ENCODE measurements at regions not wholly inside any gene's neighbourhood (a gene's known extent, or its start where the extent isn't known, plus 50 kb on each side); places are given as distances from the start of the nearest gene placed in this dataset.
"Not testable (repeated sequence)": the region's sequence is repeated elsewhere in the genome, so short reads cannot be mapped to it uniquely, and the experiment has no call there.

- TF ChIP-seq CTCF (IDR thresholded peaks at IDR 0.05; ENCODE audit: unreplicated experiment), result no peak
- H3K4me3 Mint-ChIP-seq (ENCODE audit: unreplicated experiment), result no peak overlapping the region
- H3K27me3 Mint-ChIP-seq (ENCODE audit: unreplicated experiment), result no peaks in the 10 kb centered on the region
- H3K4me1 Mint-ChIP-seq (ENCODE audit: unreplicated experiment), result no peaks in the 10 kb centered on the region
- no peaks in the 10 kb centered on the region for H3K9me3 Mint-ChIP-seq (ENCODE audit: unreplicated experiment)
- no peak for DNase-seq (ENCODE audit: low spot score)
- H3K27ac Mint-ChIP-seq (ENCODE audit: unreplicated experiment), result no peak overlapping the region
- no peaks in the 10 kb centered on the region for H3K36me3 Mint-ChIP-seq (ENCODE audit: low read depth, unreplicated experiment)
These were observed 161.4 kb upstream of the NANOGP8 start for GRCh38 chr15:35246451-35246850.

GRCh38 chr15:35245681-35246080 lies 160.6 kb upstream of the NANOGP8 start:
- H3K36me3 Mint-ChIP-seq (ENCODE audit: low read depth, unreplicated experiment); H3K4me1 Mint-ChIP-seq (ENCODE audit: unreplicated experiment); DNase-seq (ENCODE audit: low spot score); H3K9me3 Mint-ChIP-seq (ENCODE audit: unreplicated experiment); H3K4me3 Mint-ChIP-seq (ENCODE audit: unreplicated experiment); H3K27ac Mint-ChIP-seq (ENCODE audit: unreplicated experiment); H3K27me3 Mint-ChIP-seq (ENCODE audit: unreplicated experiment): not testable (repeated sequence)

- H3K9me3 Mint-ChIP-seq (ENCODE audit: unreplicated experiment), result no peaks in the 10 kb centered on the region
- no peaks in the 10 kb centered on the region for H3K4me1 Mint-ChIP-seq (ENCODE audit: unreplicated experiment)
These were observed 159.1 kb upstream of the NANOGP8 start for GRCh38 chr15:35244227-35244626.

GRCh38 chr15:35243758-35244157 lies 158.7 kb upstream of the NANOGP8 start:
- Mint-ChIP-seq H3K4me1 (ENCODE audit: unreplicated experiment) (no peaks in the 10 kb centered on the region), H3K9me3 (ENCODE audit: unreplicated experiment) (no peaks in the 10 kb centered on the region), H3K27ac (ENCODE audit: unreplicated experiment) (no peak overlapping the region)

More at GRCh38 chr15:35244227-35244626, 159.1 kb upstream of the NANOGP8 start:
- Mint-ChIP-seq H3K4me3 (ENCODE audit: unreplicated experiment) (no peak overlapping the region), H3K27me3 (ENCODE audit: unreplicated experiment) (no peaks in the 10 kb centered on the region), H3K36me3 (ENCODE audit: low read depth, unreplicated experiment) (no peaks in the 10 kb centered on the region), H3K27ac (ENCODE audit: unreplicated experiment) (no peak overlapping the region)
- TF ChIP-seq CTCF (IDR thresholded peaks at IDR 0.05; ENCODE audit: unreplicated experiment), result no peak
- no peak for DNase-seq (ENCODE audit: low spot score)

GRCh38 chr15:35239693-35240092 lies 154.6 kb upstream of the NANOGP8 start:
- not testable (repeated sequence) for DNase-seq (ENCODE audit: low spot score); H3K9me3 Mint-ChIP-seq (ENCODE audit: unreplicated experiment); H3K27me3 Mint-ChIP-seq (ENCODE audit: unreplicated experiment); H3K27ac Mint-ChIP-seq (ENCODE audit: unreplicated experiment); H3K4me1 Mint-ChIP-seq (ENCODE audit: unreplicated experiment); H3K4me3 Mint-ChIP-seq (ENCODE audit: unreplicated experiment); H3K36me3 Mint-ChIP-seq (ENCODE audit: low read depth, unreplicated experiment)

More at GRCh38 chr15:35243758-35244157, 158.7 kb upstream of the NANOGP8 start:
- Mint-ChIP-seq H3K27me3 (ENCODE audit: unreplicated experiment) (peaks cover 3% of the 10 kb centered on the region), H3K36me3 (ENCODE audit: low read depth, unreplicated experiment) (no peaks in the 10 kb centered on the region), H3K4me3 (ENCODE audit: unreplicated experiment) (no peak overlapping the region)
- no peak for DNase-seq (ENCODE audit: low spot score)
- no peak for TF ChIP-seq CTCF (IDR thresholded peaks at IDR 0.05; ENCODE audit: unreplicated experiment)

- H3K27me3 Mint-ChIP-seq (ENCODE audit: unreplicated experiment); H3K4me3 Mint-ChIP-seq (ENCODE audit: unreplicated experiment); H3K9me3 Mint-ChIP-seq (ENCODE audit: unreplicated experiment); H3K4me1 Mint-ChIP-seq (ENCODE audit: unreplicated experiment); H3K27ac Mint-ChIP-seq (ENCODE audit: unreplicated experiment); DNase-seq (ENCODE audit: low spot score); H3K36me3 Mint-ChIP-seq (ENCODE audit: low read depth, unreplicated experiment): not testable (repeated sequence)
These were observed 153.4 kb upstream of the NANOGP8 start for GRCh38 chr15:35238448-35238847.

- H3K9me3 Mint-ChIP-seq (ENCODE audit: unreplicated experiment), result no peaks in the 10 kb centered on the region
- no peak for DNase-seq (ENCODE audit: low spot score)
- no peak overlapping the region for H3K27ac Mint-ChIP-seq (ENCODE audit: unreplicated experiment)
- no peaks in the 10 kb centered on the region for H3K4me1 Mint-ChIP-seq (ENCODE audit: unreplicated experiment)
- no peak overlapping the region for H3K4me3 Mint-ChIP-seq (ENCODE audit: unreplicated experiment)
- peaks cover 4% of the 10 kb centered on the region for H3K36me3 Mint-ChIP-seq (ENCODE audit: low read depth, unreplicated experiment)
- H3K27me3 Mint-ChIP-seq (ENCODE audit: unreplicated experiment), result peaks cover 2% of the 10 kb centered on the region
- TF ChIP-seq CTCF (IDR thresholded peaks at IDR 0.05; ENCODE audit: unreplicated experiment), result no peak
These were observed 144.0 kb upstream of the NANOGP8 start for GRCh38 chr15:35229085-35229484.
